ENCODE measurements at regions not wholly inside any gene's neighbourhood (a gene's known extent, or its start where the extent isn't known, plus 50 kb on each side); places are given as distances from the start of the nearest gene placed in this dataset.

GRCh38 chr18:72342933-72343332 lies 201.2 kb downstream of the CBLN2 start:
- TF ChIP-seq POLR2A (IDR thresholded peaks at IDR 0.05): no peak
- no peak for TF ChIP-seq CTCF (IDR thresholded peaks at IDR 0.05 in 4 of 5, conservative IDR thresholded peaks at IDR 0.05 in 1 of 5)
